GM13977 (cell line): ENCODE measurements at regions not wholly inside any gene's neighbourhood (a gene's known extent, or its start where the extent isn't known, plus 50 kb on each side); places are given as distances from the start of the nearest gene placed in this dataset.

Experiments
- DNase-seq: peaks from one replicate; pipeline ENCODE4 v3.0.0; 2012; ENCODE audit warnings: low spot score
- CTCF ChIP-seq: IDR thresholded peaks from 2 replicates; pipeline ENCODE4 v1.5.1; 2012; ENCODE audit warnings: mild to moderate bottlenecking, control low read depth; ENCODE audit not compliant: insufficient read depth; ENCODE audit errors: extremely low read depth, missing control alignments
- in situ Hi-C: fragments of 300-500 bp; cut with MboI; formaldehyde crosslinking; loops from one replicate; pipeline ENCODE4 v1.12.0; 2022; ENCODE audit warnings: low sequenced_read_pairs, low pct_unique_long_range_greater_than_20kb, mixed read lengths, inconsistent platforms; ENCODE audit not compliant: unreplicated experiment

- TF ChIP-seq CTCF: no peak
- in situ Hi-C loops: no loop called here
- DNase-seq: no peak
These were observed 1303.5 kb downstream of the EFNB2 start for GRCh38 chr13:105232006-105232405.

- TF ChIP-seq CTCF: no peak
- in situ Hi-C loops: no loop called here
- DNase-seq: no peak
These were observed 1303.9 kb downstream of the EFNB2 start for GRCh38 chr13:105231579-105231978.

- no peak for TF ChIP-seq CTCF
- DNase-seq: no peak
- in situ Hi-C loops: no loop called here
These were observed 1314.6 kb downstream of the EFNB2 start for GRCh38 chr13:105220881-105221280.

GRCh38 chr13:105220063-105220462 is 1315.4 kb downstream of the EFNB2 start:
- no peak for DNase-seq
- TF ChIP-seq CTCF: no peak
- in situ Hi-C loops: no loop called here

GRCh38 chr13:105219651-105220050 is 1315.8 kb downstream of the EFNB2 start:
- TF ChIP-seq CTCF: no peak
- in situ Hi-C loops: no loop called here
- DNase-seq: no peak

- TF ChIP-seq CTCF: no peak
These were observed 1322.0 kb downstream of the EFNB2 start for GRCh38 chr13:105213512-105213911.

More at GRCh38 chr13:105213512-105213911, 1322.0 kb downstream of the EFNB2 start:
- no peak for DNase-seq
- in situ Hi-C loops: no loop called here
